Neutrophil (primary cell): ENCODE measurements at regions not wholly inside any gene's neighbourhood (a gene's known extent, or its start where the extent isn't known, plus 50 kb on each side); places are given as distances from the start of the nearest gene placed in this dataset.

Experiments
- H3K27ac ChIP-seq: fragments of 200-600 bp; sonication (generic); 2 replicates; pipeline ENCODE4 v1.5.1; 2016; ENCODE audit warnings: mild to moderate bottlenecking, moderate library complexity
- H3K27me3 ChIP-seq: fragments of 200-600 bp; sonication (generic); 2 replicates; pipeline ENCODE4 v1.6.0; 2016; ENCODE audit warnings: mild to moderate bottlenecking
- H3K36me3 ChIP-seq: fragments of 200-600 bp; sonication (generic); 2 replicates; pipeline ENCODE4 v1.5.1; 2017
- H3K4me1 ChIP-seq, 2 experiments: fragments of 200-600 bp in 1 of 2; sonication (generic) in 1 of 2; 1 replicate in 1 of 2; 2 replicates in 1 of 2; pipeline versions ENCODE4 v1.5.1 to v1.6.1; 2013 to 2016; ENCODE audit warnings: low read depth in 1 of 2, low read length in 1 of 2, mild to moderate bottlenecking in 1 of 2, moderate library complexity in 1 of 2; ENCODE audit not compliant: control insufficient read depth in 1 of 2, insufficient read depth in 1 of 2
- H3K4me3 ChIP-seq, 2 experiments: fragments of 200-600 bp in 1 of 2; sonication (generic) in 1 of 2; 1 replicate in 1 of 2; 2 replicates in 1 of 2; pipeline ENCODE4 v1.5.1; 2013 to 2016; ENCODE audit warnings: low read depth in 1 of 2, low read length in 1 of 2, mild to moderate bottlenecking in 1 of 2, moderate library complexity in 1 of 2
- H3K9me3 ChIP-seq: fragments of 200-600 bp; sonication (generic); 2 replicates; pipeline ENCODE4 v1.5.1; 2016
- TF ChIP-seq, protein P1 (sequence below): fragments of 200-600 bp; sonication (generic); IDR thresholded peaks from 2 replicates; pipeline ENCODE4 v1.5.1; 2016; ENCODE audit warnings: antibody characterized with exemption

DNA sequence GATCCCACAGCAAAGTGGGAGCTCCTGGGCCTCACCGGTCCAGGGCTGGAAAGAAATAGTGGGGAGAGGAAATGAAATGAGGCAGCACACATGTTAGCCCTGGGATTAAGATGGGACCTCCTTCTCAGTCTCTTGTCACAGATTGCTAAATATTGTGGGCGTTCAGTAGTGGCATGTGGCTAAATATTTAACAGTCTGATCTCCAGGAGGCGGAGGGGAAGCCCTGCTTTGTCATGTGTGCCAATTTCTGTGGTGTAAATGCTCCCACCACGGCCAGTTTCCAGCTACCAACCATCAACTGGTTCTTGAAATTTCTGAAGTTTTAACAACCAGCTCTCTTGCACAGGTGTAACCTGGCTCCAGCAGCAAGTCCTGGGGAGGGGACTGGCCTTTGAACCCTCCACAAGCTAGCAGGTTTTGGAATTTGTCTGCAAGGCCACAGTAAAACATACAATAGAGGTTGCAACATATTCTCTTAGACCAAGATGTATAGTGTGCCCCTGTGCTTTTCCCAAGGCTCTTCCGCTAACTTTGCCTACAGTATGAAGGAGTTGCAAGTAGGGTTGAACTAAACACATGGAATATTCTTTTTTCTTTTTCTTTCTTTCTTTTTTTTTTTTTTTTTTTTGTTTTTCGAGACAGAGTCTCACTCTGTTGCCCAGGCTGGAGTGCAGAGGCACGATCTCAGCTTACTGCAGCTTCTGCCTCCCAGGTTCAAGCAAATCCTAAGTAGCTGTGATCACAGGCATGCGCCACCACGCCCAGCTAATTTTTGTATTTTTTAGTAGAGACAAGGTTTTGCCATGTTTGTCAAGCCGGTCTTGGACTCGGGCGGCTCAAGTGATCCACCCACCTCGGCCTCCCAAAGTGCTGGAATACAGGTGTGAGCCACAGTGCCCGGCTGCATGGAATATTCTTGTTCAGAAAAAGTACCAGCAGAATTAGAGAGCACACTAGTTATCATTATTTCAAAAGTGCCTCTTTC, 103.1 kb upstream of the PCBD1 start:
- Histone ChIP-seq H3K27me3 (no peaks in the 10 kb centered on the region), H3K4me1 (no peaks in the 10 kb centered on the region), H3K4me3 (no peak overlapping the region), H3K9me3 (no peaks in the 10 kb centered on the region), H3K36me3 (no peaks in the 10 kb centered on the region), H3K27ac (no peak overlapping the region)
- TF ChIP-seq, protein P1, sequence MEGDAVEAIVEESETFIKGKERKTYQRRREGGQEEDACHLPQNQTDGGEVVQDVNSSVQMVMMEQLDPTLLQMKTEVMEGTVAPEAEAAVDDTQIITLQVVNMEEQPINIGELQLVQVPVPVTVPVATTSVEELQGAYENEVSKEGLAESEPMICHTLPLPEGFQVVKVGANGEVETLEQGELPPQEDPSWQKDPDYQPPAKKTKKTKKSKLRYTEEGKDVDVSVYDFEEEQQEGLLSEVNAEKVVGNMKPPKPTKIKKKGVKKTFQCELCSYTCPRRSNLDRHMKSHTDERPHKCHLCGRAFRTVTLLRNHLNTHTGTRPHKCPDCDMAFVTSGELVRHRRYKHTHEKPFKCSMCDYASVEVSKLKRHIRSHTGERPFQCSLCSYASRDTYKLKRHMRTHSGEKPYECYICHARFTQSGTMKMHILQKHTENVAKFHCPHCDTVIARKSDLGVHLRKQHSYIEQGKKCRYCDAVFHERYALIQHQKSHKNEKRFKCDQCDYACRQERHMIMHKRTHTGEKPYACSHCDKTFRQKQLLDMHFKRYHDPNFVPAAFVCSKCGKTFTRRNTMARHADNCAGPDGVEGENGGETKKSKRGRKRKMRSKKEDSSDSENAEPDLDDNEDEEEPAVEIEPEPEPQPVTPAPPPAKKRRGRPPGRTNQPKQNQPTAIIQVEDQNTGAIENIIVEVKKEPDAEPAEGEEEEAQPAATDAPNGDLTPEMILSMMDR: no peak

DNA sequence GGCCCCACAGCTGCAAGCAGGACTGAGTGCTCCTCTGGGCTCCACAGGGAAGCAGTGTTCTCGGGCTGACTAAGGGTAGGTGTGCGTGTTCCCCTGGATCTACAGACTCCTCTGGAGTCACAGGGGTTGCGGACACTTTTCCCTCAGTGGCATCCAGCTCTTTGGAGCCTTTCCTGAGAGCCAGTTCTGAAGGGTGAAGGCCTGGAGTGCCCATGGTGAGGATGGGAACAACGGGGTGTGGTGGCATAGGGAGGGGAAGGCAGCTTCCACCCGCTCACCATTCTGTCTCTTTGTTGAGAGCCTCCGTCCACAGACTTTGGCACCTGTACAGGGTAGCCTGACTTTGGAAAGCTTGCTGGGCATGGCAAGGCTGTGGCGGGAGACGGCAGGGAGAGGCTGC, 104.1 kb upstream of the PCBD1 start:
- Histone ChIP-seq H3K9me3 (no peaks in the 10 kb centered on the region), H3K4me1 (no peaks in the 10 kb centered on the region), H3K27ac (no peak overlapping the region), H3K27me3 (no peaks in the 10 kb centered on the region), H3K36me3 (no peaks in the 10 kb centered on the region), H3K4me3 (no peak overlapping the region)
- TF ChIP-seq, protein P1: no peak

DNA sequence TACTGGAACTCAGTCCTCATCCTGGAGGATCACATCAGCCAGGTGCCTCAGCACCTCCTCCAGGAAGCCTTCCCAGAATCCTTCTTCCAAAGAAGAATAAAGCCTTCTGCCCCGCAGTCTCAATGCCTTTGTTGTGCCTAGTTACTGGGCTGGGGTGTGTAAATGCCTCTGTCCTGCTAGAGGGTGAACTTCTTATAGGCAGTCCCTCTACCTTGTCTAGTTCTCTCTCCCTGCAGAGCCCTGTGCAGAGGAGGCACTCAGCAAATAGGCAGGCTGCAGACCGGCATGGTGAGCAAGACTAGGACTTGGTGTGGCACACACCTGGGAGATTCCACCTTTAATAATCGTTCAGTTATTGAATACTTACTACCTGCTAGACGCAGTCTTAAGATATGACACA, 104.7 kb upstream of the PCBD1 start:
- Histone ChIP-seq H3K36me3 (no peaks in the 10 kb centered on the region), H3K4me1 (no peaks in the 10 kb centered on the region), H3K9me3 (no peaks in the 10 kb centered on the region), H3K27me3 (no peaks in the 10 kb centered on the region), H3K4me3 (no peak overlapping the region), H3K27ac (no peak overlapping the region)
- TF ChIP-seq, protein P1: no peak

DNA sequence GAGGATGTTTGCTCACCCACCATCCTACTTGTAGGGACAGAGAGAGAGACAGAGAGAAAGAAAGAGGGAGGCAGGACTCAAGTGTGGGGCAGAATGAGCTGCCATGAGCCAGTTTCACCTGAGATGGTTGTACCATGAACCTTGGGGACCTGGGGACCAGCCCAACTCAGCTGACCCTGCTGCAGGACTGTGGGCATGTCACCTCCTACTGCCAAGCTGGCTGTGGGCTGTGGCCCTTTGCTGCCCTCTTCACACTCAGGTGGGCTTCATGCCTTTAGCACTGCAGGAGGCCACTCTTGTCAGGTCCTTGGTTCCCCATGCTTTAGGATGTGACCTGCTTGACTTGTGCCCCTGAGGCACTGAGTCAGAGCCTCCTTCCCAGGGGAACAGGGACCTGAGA, 108.2 kb upstream of the PCBD1 start:
- Histone ChIP-seq H3K27ac (no peak overlapping the region), H3K4me1 (no peaks in the 10 kb centered on the region), H3K4me3 (no peak overlapping the region), H3K36me3 (no peaks in the 10 kb centered on the region), H3K9me3 (no peaks in the 10 kb centered on the region), H3K27me3 (peaks cover 10% of the 10 kb centered on the region)
- TF ChIP-seq, protein P1: no peak

DNA sequence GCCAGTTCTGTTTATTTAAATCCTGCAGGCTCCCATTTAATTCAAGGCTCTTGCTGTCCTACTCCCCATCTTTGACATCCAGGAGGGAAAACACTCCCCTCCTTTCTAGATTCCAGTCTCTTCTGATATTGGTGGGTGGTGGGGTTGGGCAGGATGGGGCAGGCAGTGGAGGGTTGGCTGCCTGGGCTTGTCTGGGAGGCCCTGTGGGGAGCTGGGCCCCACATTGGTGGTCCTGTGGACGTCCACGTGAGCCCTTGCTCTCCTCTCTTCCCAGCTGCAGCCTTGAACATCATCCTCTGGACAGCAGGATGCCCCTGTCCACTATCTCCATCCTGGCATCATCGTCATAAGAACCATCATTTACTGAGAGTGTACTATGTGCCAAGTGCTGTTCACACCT, 108.9 kb upstream of the PCBD1 start:
- H3K27ac ChIP-seq: no peak overlapping the region
- H3K36me3 ChIP-seq: no peaks in the 10 kb centered on the region
- H3K4me3 ChIP-seq: no peak overlapping the region
- TF ChIP-seq, protein P1: no peak
- H3K4me1 ChIP-seq: no peaks in the 10 kb centered on the region
- peaks cover 11% of the 10 kb centered on the region for H3K27me3 ChIP-seq
- H3K9me3 ChIP-seq: no peaks in the 10 kb centered on the region
